HG03565 (cell line): ENCODE measurements at regions not wholly inside any gene's neighbourhood (a gene's known extent, or its start where the extent isn't known, plus 50 kb on each side); places are given as distances from the start of the nearest gene placed in this dataset.

ENCODE experiments used
- ATAC-seq: cut with Tn5 transposase; IDR thresholded peaks from one replicate; pipeline ENCODE4 v1.9.1; 2021; ENCODE audit warnings: mild to moderate bottlenecking, moderate library complexity; ENCODE audit not compliant: unreplicated experiment

- no peak for ATAC-seq
These were observed 185.0 kb downstream of the SEMA6A start for GRCh38 chr5:116389601-116390000.

DNA sequence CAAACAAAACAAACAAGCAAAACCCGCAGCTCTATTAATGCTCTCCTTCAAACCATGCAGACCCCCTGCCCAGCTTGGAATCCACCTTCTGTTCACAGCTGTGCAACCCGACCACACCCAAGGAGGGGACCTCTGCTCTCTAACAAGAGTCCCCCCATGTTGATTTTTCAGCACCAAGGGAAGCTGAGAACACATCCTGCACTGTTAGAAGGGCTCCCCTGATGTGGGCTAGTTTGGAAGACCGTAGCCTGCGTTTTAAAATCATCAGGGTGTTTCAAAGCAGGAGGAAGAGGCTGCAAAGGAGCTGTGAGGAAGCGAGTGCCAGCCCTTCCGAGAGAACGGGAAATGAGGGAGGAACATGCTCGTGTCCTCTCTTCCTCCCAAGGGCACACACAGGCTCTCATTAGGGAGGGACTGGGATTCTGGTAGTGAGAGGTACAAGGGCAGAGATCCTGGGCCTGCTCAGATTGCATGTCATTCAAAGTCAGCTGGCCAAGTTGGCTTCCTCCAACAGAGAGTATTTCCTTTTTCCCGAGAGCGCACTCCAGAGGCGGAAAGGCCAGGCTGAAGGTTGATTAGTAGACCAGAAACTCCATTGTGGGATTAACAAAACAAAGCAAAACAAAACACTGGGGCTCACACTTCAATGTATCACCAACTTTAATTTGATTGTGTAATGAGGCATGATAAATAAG lies 185.9 kb downstream of the SEMA6A start:
- no peak for ATAC-seq

GRCh38 chr5:116387738-116388137 lies 186.9 kb downstream of the SEMA6A start:
- no peak for ATAC-seq

DNA sequence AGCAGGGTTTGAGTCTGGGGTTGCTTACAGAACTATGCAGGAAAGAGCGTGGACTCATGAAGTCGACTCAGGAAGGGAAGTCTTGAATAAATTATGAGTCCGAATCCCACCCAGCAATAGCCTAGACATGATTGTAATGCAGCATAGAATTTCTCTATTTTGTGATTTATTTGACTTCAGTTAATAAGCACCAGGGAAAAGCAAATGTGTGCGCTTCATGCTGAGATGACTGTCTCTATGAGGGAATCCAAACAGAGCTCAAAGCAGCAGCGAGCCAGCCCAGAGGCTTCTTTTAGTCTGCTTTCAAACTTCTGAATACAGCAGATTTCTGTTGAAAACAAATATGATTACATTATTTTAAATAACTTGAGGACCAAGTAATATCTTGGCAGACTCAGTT lies 188.0 kb downstream of the SEMA6A start:
- no peak for ATAC-seq

GRCh38 chr5:116382874-116383266 lies 191.8 kb downstream of the SEMA6A start:
- no peak for ATAC-seq

GRCh38 chr5:116382032-116382873 lies 192.4 kb downstream of the SEMA6A start:
- ATAC-seq = no peak

DNA sequence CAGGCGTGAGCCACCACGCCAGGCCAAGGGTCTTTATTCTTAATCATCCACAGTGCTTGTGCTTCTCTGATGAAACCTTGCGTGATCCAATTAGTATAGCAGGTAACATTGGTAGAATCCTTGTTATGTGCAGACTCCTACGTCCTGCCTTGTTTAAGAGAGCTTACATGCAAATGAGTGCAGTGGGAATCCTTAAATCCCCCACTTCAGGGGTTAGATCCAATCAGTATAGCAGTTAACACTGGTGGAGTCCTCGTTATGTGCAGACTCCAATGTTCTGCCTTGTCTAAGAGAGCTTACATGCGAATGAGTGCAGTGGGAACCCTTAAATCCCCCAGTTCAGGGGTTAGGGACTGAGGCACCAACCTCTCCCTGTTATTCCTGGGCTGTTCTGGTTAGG lies 193.4 kb downstream of the SEMA6A start:
- no peak for ATAC-seq

DNA sequence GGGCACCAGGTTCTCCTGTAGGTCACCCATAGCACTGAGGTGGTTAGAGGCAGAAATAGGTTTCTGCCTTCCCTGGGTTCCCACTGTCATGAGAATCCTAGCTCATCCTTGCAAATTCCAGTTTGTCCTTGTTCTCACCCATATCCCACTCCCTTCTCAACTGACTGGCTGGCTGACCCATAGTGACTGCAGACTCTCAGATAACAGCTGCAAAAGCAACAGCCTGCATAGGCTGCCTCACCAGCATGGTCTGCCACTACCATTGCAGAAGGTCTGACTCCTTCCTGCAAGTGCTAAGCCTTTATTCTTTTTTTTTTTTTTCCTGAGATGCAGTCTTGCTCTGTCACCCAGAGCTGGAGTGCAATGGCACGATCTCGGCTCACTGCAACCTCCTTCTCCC lies 194.0 kb downstream of the SEMA6A start:
- no peak for ATAC-seq

DNA sequence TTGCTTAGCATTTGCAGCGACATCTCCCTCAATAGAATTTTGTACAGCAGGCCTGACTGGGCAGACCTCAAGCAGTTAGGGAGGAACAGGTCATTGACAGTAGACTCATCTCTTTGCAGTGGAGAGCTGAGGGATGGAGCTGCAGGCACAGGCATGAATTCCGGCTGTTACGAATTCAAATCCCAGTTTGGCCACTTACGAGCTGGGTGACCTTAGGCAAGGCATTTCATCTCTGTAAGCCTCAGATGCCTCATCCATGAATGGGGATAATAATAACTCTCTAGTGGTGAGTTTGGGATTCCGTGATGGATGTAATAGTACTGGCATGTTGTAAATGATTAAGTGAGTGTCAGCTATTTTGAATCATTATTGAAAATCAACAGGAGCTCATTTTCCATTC lies 195.3 kb downstream of the SEMA6A start:
- no peak for ATAC-seq

GRCh38 chr5:116378777-116379121 lies 195.9 kb downstream of the SEMA6A start:
- no peak for ATAC-seq

DNA sequence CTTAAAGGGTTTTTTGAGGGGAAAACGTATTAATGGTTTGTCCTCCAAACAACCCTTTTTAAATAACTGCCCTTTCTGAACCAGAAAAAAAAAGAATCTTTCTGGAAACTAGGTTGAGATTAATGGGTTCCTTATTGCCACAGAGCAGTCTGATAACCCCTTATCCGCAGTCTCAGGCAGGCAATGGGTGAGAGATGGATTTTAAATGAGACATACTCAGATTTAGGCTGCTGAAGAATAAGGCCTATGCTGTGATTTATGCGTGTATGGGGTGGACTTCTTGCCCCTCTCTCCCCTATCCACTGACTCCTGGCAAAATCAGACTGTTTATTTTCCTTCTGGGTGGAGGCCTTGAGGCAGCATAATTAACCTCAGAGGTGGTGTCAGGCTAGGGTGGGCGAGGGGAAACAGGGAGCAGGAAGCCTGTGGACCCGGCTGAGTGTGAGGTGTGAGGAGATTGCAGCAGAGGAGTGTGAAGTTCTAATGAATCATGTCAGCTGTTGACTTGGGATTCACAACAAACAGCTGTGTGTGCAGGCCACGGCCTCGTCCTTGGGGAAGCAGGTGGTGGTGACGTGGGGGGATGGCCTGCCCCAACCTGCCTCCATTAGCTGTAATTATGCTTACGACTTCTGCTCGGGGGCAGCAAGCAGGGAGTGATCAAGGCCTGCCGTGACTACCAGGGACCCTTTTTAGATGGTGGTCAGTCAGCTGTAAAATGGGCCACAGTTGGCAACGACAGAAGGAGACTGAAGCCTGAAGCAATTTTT lies 196.4 kb downstream of the SEMA6A start:
- ATAC-seq = no peak

- no peak for ATAC-seq
These were observed 197.2 kb downstream of the SEMA6A start for GRCh38 chr5:116377276-116378006.

GRCh38 chr5:116375926-116376325 lies 198.7 kb downstream of the SEMA6A start:
- ATAC-seq = no peak

GRCh38 chr5:116374434-116374852 lies 200.2 kb downstream of the SEMA6A start:
- ATAC-seq = peak; percentile 87

DNA sequence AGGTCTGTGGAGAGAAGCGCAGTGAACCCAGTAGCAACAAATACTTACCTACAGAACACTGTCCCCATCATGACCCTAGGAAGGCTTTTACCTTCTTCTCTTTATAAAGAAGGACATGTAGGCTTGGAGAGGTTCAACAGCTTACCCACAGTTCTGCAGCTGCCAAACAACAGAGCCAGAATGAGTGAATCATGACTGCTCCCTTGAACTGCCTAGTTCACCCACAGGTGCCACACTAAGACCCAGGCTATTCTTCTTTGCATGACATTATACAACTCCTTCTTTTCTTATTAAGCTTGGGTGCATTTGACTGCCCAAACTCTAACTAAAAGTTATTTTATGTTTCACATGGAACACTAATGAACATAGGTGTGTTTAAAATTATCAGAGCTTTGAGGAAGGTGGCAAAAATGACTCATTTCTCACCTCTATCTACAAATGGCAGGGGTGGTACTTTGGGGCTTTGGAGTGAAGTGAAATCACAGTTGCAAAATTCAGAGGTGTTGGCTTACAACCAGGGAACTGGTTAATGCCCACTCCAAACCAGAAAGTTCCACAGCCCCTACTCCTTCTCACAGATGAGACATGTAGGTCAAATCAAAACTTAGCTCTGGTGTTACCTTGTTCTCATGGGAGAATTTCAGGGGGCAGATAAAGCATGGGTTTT lies 201.6 kb downstream of the SEMA6A start:
- ATAC-seq = no peak

DNA sequence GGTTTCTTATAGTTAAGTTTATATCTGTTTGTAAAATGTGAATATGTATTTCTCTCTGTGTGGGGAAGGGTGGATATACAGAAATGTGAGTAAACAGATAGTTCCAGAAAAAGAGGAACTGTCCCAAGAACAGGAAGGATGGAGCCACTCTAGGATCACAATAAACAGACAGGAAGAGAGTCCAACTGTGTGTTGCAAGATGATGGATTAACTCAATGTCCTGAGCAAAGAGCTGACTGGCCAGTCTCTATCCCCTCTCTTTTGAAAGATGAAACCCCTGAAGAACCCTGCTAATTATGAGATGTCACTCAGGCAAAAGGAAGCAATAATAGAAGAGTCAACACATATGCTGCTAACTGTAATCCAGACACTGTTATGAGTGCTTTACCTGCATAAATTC lies 202.7 kb downstream of the SEMA6A start:
- ATAC-seq = no peak

GRCh38 chr5:116371431-116371830 lies 203.2 kb downstream of the SEMA6A start:
- ATAC-seq = no peak

DNA sequence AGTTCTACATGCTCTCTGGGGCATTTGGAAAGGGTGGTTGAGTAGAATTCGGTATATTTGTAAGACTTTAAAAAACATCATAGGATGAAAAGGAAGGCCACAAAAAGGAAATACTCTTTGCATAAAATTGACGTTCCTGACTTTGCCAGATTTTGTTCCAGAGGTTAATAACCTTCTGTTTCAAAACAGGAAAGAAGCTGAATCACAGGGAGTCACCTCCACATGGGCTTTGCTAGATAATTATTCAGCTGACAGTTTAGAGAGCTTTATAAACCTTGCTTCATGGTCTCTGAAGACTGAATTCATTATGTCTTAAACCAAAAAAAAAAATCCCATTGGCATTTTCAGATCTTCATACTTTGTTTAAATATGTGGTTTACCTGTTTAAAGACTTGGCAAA lies 203.7 kb downstream of the SEMA6A start:
- ATAC-seq = no peak

GRCh38 chr5:116370149-116370548 lies 204.5 kb downstream of the SEMA6A start:
- ATAC-seq = no peak

GRCh38 chr5:116365006-116365496 lies 209.6 kb downstream of the SEMA6A start:
- peak; percentile 91 for ATAC-seq
